Right atrium auricular region (tissue), 2 donors: ENCODE measurements at regions not wholly inside any gene's neighbourhood (a gene's known extent, or its start where the extent isn't known, plus 50 kb on each side); places are given as distances from the start of the nearest gene placed in this dataset.

ENCODE experiments used
- DNase-seq: peaks from one replicate; pipeline ENCODE4 v3.0.0-alpha.2; 2019; ENCODE audit warnings: low spot score
- H3K27ac ChIP-seq, 2 donors: fragments of 200-600 bp; sonication (generic); 1 replicate in 1 of 2; 2 replicates in 1 of 2; pipeline ENCODE4 v1.5.1; 2016 to 2019
- H3K27me3 ChIP-seq, 2 donors: fragments of 200-600 bp; sonication (generic); one replicate each; pipeline versions ENCODE4 v1.5.1 to v1.6.0; 2017 to 2019
- H3K36me3 ChIP-seq: fragments of 200-600 bp; sonication (generic); one replicate; pipeline ENCODE4 v1.5.1; 2016
- H3K4me1 ChIP-seq, 2 donors: fragments of 200-600 bp; sonication (generic); one replicate each; pipeline versions ENCODE4 v1.5.1 to v1.6.0; 2017 to 2019
- H3K4me3 ChIP-seq, 2 donors: fragments of 200-600 bp; sonication (generic); 1 replicate in 1 of 2; 2 replicates in 1 of 2; pipeline ENCODE4 v1.5.1; 2017 to 2019; ENCODE audit warnings: mild to moderate bottlenecking in 1 of 2, moderate library complexity in 1 of 2
- H3K9me3 ChIP-seq, 2 donors: fragments of 200-600 bp; sonication (generic); one replicate each; pipeline ENCODE4 v1.5.1; 2019
- CTCF ChIP-seq, 2 donors: fragments of 200-600 bp; sonication (generic); IDR thresholded peaks; one replicate each; pipeline ENCODE4 v1.5.1; 2019; ENCODE audit warnings: antibody characterized with exemption in 2 of 2

- H3K27ac ChIP-seq = no peak overlapping the region
- H3K36me3 ChIP-seq = no peaks in the 10 kb centered on the region
- DNase-seq = no peak
- no peak for TF ChIP-seq CTCF (IDR thresholded peaks at IDR 0.05)
- no peak overlapping the region for H3K4me3 ChIP-seq
- no peaks in the 10 kb centered on the region for H3K4me1 ChIP-seq
- no peaks in the 10 kb centered on the region for H3K9me3 ChIP-seq
- H3K27me3 ChIP-seq = no peaks in the 10 kb centered on the region
Observed at GRCh38 chr12:62098132-62098531, 162.1 kb upstream of the USP15 start.

- Histone ChIP-seq H3K9me3 (no peaks in the 10 kb centered on the region), H3K27ac (no peak overlapping the region), H3K4me1 (no peaks in the 10 kb centered on the region), H3K4me3 (no peak overlapping the region), H3K27me3 (no peaks in the 10 kb centered on the region), H3K36me3 (no peaks in the 10 kb centered on the region)
- no peak for TF ChIP-seq CTCF (IDR thresholded peaks at IDR 0.05)
- no peak for DNase-seq
Observed at GRCh38 chr12:62103748-62104147, 156.5 kb upstream of the USP15 start.

DNA sequence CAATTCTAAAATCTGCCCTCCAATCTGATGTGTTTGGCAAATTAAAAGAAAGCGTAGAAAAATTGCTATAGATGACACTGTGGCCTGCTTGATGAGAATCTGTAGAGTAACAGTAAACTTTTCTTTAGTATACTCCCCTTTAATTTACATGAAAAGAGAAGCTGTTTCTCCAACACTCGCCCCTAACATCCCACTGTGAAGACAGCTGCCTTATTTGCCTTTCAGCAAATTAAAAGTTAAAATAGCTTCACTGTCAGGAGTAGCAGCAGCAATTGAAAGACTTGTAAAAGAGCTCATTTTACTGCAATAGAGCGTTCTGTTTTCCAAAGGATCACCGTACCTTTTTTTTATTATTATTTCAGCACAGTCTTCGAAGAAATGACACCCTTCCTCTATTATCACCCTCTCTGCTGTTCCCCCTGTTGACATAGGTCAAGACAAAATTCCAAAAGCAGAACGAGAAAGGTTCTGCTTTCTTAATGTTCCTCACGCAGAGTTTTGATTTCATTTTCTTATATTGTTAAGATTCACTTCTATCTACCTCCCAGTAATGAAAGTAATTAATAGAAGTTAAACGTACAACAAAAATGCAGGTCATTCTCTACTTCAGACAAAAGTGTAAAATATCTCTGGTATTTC lies 153.5 kb upstream of the USP15 start:
- Histone ChIP-seq H3K4me3 (no peak overlapping the region), H3K27ac (no peak overlapping the region), H3K27me3 (no peaks in the 10 kb centered on the region), H3K36me3 (no peaks in the 10 kb centered on the region), H3K4me1 (no peaks in the 10 kb centered on the region), H3K9me3 (no peaks in the 10 kb centered on the region)
- no peak for DNase-seq
- no peak for TF ChIP-seq CTCF (IDR thresholded peaks at IDR 0.05)

DNA sequence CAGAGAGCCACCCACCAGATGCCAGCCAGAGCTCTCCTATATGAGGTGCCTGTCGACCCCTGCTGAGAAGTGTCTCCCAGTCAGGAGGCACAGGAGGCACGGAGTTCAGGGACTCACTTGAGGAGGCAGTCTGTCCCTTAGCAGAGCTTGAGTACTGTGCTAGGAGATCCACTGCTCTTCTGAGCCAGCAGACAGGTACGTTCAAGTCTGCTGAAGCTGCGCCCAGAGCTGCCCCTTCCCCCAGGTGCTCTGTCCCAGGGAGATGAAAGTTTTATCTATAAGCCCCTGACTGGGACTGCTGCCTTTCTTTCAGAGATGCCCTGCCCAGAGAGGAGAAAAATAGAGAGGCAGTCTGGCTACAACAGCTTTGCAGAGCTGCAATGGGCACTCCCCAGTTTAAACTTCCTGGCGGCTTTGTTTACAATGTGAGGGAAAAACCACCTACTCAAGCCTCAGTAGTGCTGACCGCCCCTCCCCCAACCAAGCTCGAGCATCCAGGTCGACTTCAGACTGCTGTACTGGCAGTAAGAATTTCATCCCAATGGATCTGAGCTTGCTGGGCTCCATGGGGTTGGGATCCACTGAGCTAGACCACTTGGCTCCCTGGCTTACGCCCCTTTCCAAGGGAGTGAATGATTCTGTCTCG lies 146.7 kb upstream of the USP15 start:
- TF ChIP-seq CTCF (IDR thresholded peaks at IDR 0.05) = no peak
- Histone ChIP-seq H3K27me3 (no peaks in the 10 kb centered on the region), H3K4me1 (no peaks in the 10 kb centered on the region), H3K27ac (no peak overlapping the region), H3K36me3 (no peaks in the 10 kb centered on the region), H3K9me3 (no peaks in the 10 kb centered on the region), H3K4me3 (no peak overlapping the region)
- no peak for DNase-seq

- Histone ChIP-seq H3K36me3 (no peaks in the 10 kb centered on the region), H3K27ac (no peak overlapping the region), H3K4me1 (no peaks in the 10 kb centered on the region), H3K4me3 (no peak overlapping the region), H3K27me3 (no peaks in the 10 kb centered on the region), H3K9me3 (no peaks in the 10 kb centered on the region)
- no peak for TF ChIP-seq CTCF (IDR thresholded peaks at IDR 0.05)
- DNase-seq = no peak
Observed at GRCh38 chr12:62116986-62117385, 143.2 kb upstream of the USP15 start.
